Upper lobe of left lung (tissue), 6 donors: ENCODE measurements at regions not wholly inside any gene's neighbourhood (a gene's known extent, or its start where the extent isn't known, plus 50 kb on each side); places are given as distances from the start of the nearest gene placed in this dataset.

Experiments
- ATAC-seq, 2 donors: fragments of 200-7000 bp; cut with Tn5 transposase; one replicate each; pipeline ENCODE4 v1.9.1; 2022; ENCODE audit warnings: mild to moderate bottlenecking in 2 of 2, moderate library complexity in 2 of 2; ENCODE audit not compliant: low FRiP score in 2 of 2
- DNase-seq, 2 donors: peaks; one replicate each; pipeline ENCODE4 v3.0.0-alpha.2; 2019 to 2020
- H3K27ac ChIP-seq, 4 donors: fragments of 200-600 bp; sonication (generic); one replicate each; pipeline ENCODE4 v1.5.1; 2016 to 2019
- H3K27me3 ChIP-seq, 4 donors: fragments of 200-600 bp; sonication (generic); one replicate each; pipeline ENCODE4 v1.5.1; 2017 to 2019
- H3K36me3 ChIP-seq, 4 donors: fragments of 200-600 bp; sonication (generic); one replicate each; pipeline ENCODE4 v1.5.1; 2016 to 2019
- H3K4me1 ChIP-seq, 4 donors: fragments of 200-600 bp; sonication (generic); one replicate each; pipeline ENCODE4 v1.5.1; 2018 to 2019
- H3K4me3 ChIP-seq, 4 donors: fragments of 200-600 bp; sonication (generic); one replicate each; pipeline ENCODE4 v1.5.1; 2017 to 2019; ENCODE audit warnings: mild to moderate bottlenecking in 2 of 4, moderate library complexity in 1 of 4
- H3K9me3 ChIP-seq, 4 donors: fragments of 200-600 bp; sonication (generic); one replicate each; pipeline ENCODE4 v1.5.1; 2018 to 2019
- EP300 ChIP-seq, 4 donors: sonication (generic); formaldehyde crosslinking; IDR thresholded peaks; one replicate each; pipeline ENCODE4 v1.5.1; 2017; ENCODE audit warnings: antibody characterized with exemption in 4 of 4, control low read depth in 2 of 4
- POLR2A ChIP-seq, 4 donors: fragments of 450-650 bp; IDR thresholded peaks; one replicate each; pipeline ENCODE4 v1.5.1; 2016 to 2017; ENCODE audit warnings: antibody characterized with exemption in 4 of 4, mild to moderate bottlenecking in 2 of 4
- POLR2AphosphoS5 ChIP-seq, 2 donors: sonication (generic); formaldehyde crosslinking; IDR thresholded peaks; one replicate each; pipeline ENCODE4 v1.5.1; 2017; ENCODE audit warnings: antibody characterized with exemption in 2 of 2
- WGBS, 2 donors: methylation state at CpG; one replicate each; pipeline ENCODE4 v1.1.5; 2017 to 2018; 5-methylcytosine and 5-hydroxymethylcytosine counted together
- TF ChIP-seq, protein P1 (sequence below), 6 experiments: fragments of 450-650 bp in 4 of 6; fragments of 200-600 bp in 2 of 6; sonication (generic) in 2 of 6; IDR thresholded peaks; one replicate each; pipeline ENCODE4 v1.5.1; 2016 to 2019; ENCODE audit warnings: antibody characterized with exemption in 6 of 6
- donor health status: DM: no; HTN: no; CAD: no; lungs with moderate emphysema.
- donor health status: DM: no; HTN: yes; CAD: no; lungs with severe emphysema.

GRCh38 chr6:9398767-9399373, 963.5 kb upstream of the SLC35B3 start:
- peak in 1 of 2 donors; percentile 44 for ATAC-seq
- DNase-seq = peak in 1 of 2 donors; percentile 72
- 41 to 47% methylated on average over 28 to 39 of the region's 42 CpGs for WGBS, 2 donors
- H3K36me3 ChIP-seq = no peaks in the 10 kb centered on the region
- no peaks in the 10 kb centered on the region for H3K4me1 ChIP-seq
- TF ChIP-seq EP300 (IDR thresholded peaks at IDR 0.05) (no peak), POLR2A (IDR thresholded peaks at IDR 0.05) (no peak), POLR2AphosphoS5 (IDR thresholded peaks at IDR 0.05) (no peak)
- TF ChIP-seq, protein P1, sequence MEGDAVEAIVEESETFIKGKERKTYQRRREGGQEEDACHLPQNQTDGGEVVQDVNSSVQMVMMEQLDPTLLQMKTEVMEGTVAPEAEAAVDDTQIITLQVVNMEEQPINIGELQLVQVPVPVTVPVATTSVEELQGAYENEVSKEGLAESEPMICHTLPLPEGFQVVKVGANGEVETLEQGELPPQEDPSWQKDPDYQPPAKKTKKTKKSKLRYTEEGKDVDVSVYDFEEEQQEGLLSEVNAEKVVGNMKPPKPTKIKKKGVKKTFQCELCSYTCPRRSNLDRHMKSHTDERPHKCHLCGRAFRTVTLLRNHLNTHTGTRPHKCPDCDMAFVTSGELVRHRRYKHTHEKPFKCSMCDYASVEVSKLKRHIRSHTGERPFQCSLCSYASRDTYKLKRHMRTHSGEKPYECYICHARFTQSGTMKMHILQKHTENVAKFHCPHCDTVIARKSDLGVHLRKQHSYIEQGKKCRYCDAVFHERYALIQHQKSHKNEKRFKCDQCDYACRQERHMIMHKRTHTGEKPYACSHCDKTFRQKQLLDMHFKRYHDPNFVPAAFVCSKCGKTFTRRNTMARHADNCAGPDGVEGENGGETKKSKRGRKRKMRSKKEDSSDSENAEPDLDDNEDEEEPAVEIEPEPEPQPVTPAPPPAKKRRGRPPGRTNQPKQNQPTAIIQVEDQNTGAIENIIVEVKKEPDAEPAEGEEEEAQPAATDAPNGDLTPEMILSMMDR (IDR thresholded peaks at IDR 0.05) = no peak
- no peak overlapping the region for H3K4me3 ChIP-seq
- no peaks in the 10 kb centered on the region for H3K9me3 ChIP-seq
- no peaks in the 10 kb centered on the region for H3K27me3 ChIP-seq
- no peak overlapping the region for H3K27ac ChIP-seq

DNA sequence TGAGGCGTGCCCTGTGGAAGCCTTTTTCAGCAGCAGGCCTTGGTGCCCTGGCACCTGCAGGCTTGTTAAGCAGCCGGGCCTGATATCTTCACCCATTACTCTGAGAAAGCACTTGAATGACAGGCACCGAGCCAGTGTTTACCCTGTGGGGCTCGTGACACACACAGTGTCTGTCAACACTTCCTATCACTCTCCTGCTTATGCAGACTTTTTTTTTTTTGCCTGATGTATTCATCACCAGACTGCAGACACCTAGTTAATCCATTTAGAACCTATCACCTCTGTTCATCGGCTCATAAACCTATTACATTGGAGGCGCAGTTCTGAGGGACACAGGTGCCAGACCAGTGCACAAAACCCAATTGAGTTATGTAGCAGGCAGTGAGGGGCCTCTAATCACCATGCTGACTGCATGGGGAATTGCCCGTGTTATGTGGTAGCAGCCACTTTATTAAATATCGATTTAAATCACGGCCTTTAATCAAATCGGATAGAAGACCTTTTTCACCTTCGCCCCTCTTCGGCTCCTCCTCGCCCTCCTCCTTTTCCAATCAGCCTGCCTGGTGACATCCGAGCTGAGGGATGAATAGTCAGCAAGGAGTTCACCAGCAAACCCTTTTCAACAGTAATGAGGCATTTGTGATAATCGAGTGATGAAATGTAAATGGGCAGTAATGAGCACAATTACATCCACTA, 962.9 kb upstream of the SLC35B3 start:
- DNase-seq (peak in 1 of 2 donors; percentile 57), ATAC-seq (peak in 1 of 2 donors; percentile 76)
- no peak overlapping the region for H3K27ac ChIP-seq
- 64 to 69% methylated on average over 15 of the region's 15 CpGs for WGBS, 2 donors
- no peaks in the 10 kb centered on the region for H3K9me3 ChIP-seq
- TF ChIP-seq, protein P1 (IDR thresholded peaks at IDR 0.05) = no peak
- TF ChIP-seq POLR2AphosphoS5 (IDR thresholded peaks at IDR 0.05) (no peak), EP300 (IDR thresholded peaks at IDR 0.05) (no peak), POLR2A (IDR thresholded peaks at IDR 0.05) (no peak)
- H3K36me3 ChIP-seq = no peaks in the 10 kb centered on the region
- H3K27me3 ChIP-seq = no peaks in the 10 kb centered on the region
- H3K4me1 ChIP-seq = no peaks in the 10 kb centered on the region
- H3K4me3 ChIP-seq = no peak overlapping the region

DNA sequence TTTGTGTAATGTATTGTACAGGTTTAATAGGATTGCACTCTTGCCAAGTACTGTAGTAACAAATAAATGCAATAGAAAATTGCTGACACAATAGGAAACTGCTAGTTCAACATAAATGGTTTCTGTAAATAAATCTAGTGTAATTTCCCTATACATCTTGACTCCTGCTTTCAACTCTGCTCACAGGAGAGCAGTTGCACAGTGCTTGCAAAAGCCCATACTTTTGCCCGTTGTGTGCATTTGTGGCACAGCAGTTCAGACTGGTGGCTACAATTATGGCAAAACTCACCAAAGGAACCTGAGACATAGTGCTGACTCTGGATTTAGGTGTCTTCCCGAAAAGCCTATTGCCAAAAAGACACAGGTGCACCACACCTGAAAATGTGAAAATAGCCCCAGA, 953.3 kb upstream of the SLC35B3 start:
- Histone ChIP-seq H3K4me3 (no peak overlapping the region), H3K27me3 (no peaks in the 10 kb centered on the region), H3K27ac (no peak overlapping the region), H3K4me1 (no peaks in the 10 kb centered on the region), H3K9me3 (no peaks in the 10 kb centered on the region), H3K36me3 (no peaks in the 10 kb centered on the region)
- TF ChIP-seq POLR2A (IDR thresholded peaks at IDR 0.05) (no peak), EP300 (IDR thresholded peaks at IDR 0.05) (no peak), POLR2AphosphoS5 (IDR thresholded peaks at IDR 0.05) (no peak)
- TF ChIP-seq, protein P1 (IDR thresholded peaks at IDR 0.05) = no peak
- 84 to 93% methylated on average over 2 of the region's 2 CpGs for WGBS, 2 donors
- DNase-seq (no peak), ATAC-seq (no peak)

GRCh38 chr6:9380568-9380967, 945.2 kb upstream of the SLC35B3 start:
- no peaks in the 10 kb centered on the region for H3K27me3 ChIP-seq
- no peaks in the 10 kb centered on the region for H3K4me1 ChIP-seq
- no peaks in the 10 kb centered on the region for H3K36me3 ChIP-seq
- ATAC-seq (no peak), DNase-seq (no peak)
- no peaks in the 10 kb centered on the region for H3K9me3 ChIP-seq
- H3K27ac ChIP-seq = no peak overlapping the region
- 42 to 45% methylated on average over 2 of the region's 2 CpGs for WGBS, 2 donors
- no peak overlapping the region for H3K4me3 ChIP-seq
- TF ChIP-seq POLR2AphosphoS5 (IDR thresholded peaks at IDR 0.05) = no peak
- TF ChIP-seq, protein P1 (IDR thresholded peaks at IDR 0.05) = no peak
- no peak for TF ChIP-seq EP300 (IDR thresholded peaks at IDR 0.05)
- TF ChIP-seq POLR2A (IDR thresholded peaks at IDR 0.05) = no peak

DNA sequence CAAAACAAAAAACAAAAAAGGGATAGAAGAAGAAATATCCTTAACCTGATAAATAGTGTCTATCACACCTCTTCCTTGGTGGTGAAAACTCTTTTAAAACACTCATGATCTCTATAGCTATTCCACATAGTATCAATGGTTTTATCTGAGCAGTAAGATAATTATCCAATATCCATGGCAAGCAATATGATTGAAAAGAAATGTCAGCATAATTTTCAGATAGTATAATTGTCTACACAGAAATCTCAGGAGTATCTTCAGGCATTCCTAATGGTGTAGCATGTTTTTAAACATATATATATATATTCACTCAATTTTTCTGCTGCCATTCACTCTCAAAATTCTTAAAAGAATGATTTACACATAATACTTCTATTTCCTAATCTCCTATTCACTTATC, 938.0 kb upstream of the SLC35B3 start:
- ATAC-seq (no peak), DNase-seq (no peak)
- TF ChIP-seq, protein P1 (IDR thresholded peaks at IDR 0.05) = no peak
- TF ChIP-seq POLR2AphosphoS5 (IDR thresholded peaks at IDR 0.05) (no peak), POLR2A (IDR thresholded peaks at IDR 0.05) (no peak), EP300 (IDR thresholded peaks at IDR 0.05) (no peak)
- H3K9me3 ChIP-seq = no peaks in the 10 kb centered on the region
- no peaks in the 10 kb centered on the region for H3K27me3 ChIP-seq
- no peaks in the 10 kb centered on the region for H3K36me3 ChIP-seq
- no peaks in the 10 kb centered on the region for H3K4me1 ChIP-seq
- H3K27ac ChIP-seq = no peak overlapping the region
- no peak overlapping the region for H3K4me3 ChIP-seq
